HT1080 (cell line): ENCODE measurements at regions not wholly inside any gene's neighbourhood (a gene's known extent, or its start where the extent isn't known, plus 50 kb on each side); places are given as distances from the start of the nearest gene placed in this dataset.

Experiments used
- DNase-seq: peaks from one replicate; pipeline ENCODE4 v3.0.0-alpha.2; 2015; ENCODE audit warnings: low read depth

DNA sequence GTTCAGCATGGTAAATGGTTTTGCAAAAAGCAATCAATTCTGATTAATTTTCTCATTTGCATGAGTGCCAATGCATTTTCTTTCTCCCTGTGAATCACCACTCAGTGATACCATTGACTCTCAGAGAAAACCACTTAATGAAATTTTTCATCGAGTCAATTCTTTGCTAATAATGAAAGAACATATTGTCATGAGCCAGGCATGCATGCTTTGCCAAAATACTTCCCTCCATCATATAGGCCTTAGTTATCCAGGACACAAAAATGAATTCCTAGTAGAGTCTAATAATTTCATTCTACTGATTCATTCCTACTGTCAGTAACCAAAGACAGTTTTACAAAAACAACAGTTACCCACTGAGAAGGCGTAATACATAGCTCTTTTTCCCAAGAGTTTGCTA lies 680.0 kb downstream of the TRIML1 start:
- no peak for DNase-seq

DNA sequence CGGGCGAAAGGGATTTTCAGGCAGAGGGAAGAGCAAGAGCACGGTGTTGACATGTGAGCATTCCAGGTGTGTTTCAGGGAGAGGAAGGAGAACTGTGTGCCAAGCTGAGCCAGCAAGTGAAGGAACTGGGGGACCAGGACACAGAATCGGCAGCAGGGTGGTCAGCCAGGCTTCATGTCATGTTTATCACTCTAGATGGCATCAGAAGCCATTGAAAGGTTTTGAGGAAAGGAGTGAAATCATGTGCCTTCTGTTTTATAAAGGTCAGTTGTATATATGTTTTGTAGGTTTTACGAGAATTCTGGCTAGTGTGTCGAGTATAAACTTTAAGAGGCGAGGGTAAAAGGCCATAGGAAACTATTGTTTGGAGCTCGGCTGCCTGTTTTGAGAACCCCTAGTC lies 682.3 kb downstream of the TRIML1 start:
- DNase-seq: no peak

GRCh38 chr4:188822698-188823097 lies 683.5 kb downstream of the TRIML1 start:
- DNase-seq: peak; percentile 53

DNA sequence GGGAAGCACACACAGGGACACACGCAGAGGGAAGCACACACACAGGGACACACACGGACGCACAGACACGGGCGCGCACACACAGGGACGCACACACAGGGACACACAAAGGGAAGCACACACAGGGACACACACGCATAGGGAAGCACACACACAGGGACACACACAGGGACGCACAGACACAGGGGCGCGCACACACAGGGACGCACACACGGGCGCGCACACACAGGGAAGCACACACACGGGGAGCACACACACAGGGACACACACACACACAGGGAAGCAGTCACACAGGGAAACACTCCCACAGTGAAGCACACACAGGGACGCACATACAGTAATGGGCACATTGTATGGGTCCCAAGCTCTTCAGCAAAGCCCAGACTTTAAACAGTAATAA lies 685.3 kb downstream of the TRIML1 start:
- DNase-seq: no peak

- no peak for DNase-seq
Observed at GRCh38 chr4:188826393-188826792, 687.2 kb downstream of the TRIML1 start.

- DNase-seq: no peak
Observed at GRCh38 chr4:188839704-188840103, 700.5 kb downstream of the TRIML1 start.

DNA sequence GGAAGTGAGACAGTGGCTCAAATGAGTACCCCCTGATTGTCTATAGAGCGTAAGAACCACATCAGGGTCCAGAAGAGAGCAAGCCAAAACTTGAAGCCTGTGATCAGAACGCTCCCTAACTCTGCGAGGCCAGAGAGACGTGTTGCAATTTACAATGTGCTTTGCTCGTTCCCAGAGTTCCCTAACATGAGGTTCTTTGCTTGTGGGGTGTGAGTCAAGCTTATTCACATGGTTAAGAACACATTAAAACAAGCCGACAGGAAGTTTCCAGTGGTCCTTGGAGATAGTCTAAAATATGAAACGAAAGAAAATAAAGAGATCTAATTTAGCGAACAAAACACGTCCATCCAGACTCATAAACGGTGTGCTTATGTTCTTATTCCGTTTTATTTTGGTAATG lies 702.3 kb downstream of the TRIML1 start:
- peak; percentile 3 for DNase-seq

- DNase-seq: no peak
Observed at GRCh38 chr4:188854436-188854835, 715.2 kb downstream of the TRIML1 start.

GRCh38 chr4:188858696-188859095 lies 719.5 kb downstream of the TRIML1 start:
- no peak for DNase-seq

- no peak for DNase-seq
Observed at GRCh38 chr4:188864741-188865140, 725.5 kb downstream of the TRIML1 start.

DNA sequence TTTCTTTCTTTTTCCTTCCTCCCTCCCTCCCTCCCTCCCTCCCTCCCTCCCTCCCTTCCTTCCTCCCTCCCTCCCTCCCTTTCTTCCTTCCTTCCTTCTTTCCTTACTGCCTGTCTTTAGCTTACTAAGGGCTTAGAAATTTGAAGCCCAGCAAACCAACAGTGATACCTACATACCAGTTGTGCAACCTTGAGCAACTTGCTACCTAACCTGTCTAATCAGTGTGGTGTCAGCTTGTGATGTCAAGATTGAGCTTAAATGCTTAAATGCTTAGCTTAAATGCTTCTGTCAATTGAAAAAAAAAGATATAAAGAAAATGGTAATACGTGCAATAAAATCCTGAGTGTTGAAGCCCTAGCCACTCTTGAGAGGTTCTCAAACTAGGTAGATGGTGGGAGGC lies 728.6 kb downstream of the TRIML1 start:
- DNase-seq: no peak

- no peak for DNase-seq
Observed at GRCh38 chr4:188869581-188869980, 730.3 kb downstream of the TRIML1 start.

DNA sequence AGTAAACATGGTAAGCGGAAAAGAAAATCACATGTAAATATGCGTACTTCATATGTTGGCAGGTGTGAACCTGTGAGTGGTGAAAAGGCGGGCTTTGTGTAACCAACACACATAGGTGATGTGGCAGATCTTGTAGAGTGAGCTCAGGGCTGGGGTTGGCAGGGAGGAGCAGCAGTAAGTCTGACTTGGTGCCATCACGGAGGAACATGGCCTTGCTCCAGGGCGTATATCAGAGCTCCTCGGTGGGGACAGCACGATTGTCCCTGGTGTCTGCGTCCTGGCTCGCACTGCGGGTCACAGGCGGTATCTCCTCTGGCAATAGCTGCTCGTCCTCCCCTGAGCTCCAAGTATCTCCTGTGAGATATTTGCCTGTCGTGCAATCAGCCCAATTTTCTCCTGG lies 733.6 kb downstream of the TRIML1 start:
- no peak for DNase-seq

GRCh38 chr4:188876881-188877280 lies 737.6 kb downstream of the TRIML1 start:
- no peak for DNase-seq

DNA sequence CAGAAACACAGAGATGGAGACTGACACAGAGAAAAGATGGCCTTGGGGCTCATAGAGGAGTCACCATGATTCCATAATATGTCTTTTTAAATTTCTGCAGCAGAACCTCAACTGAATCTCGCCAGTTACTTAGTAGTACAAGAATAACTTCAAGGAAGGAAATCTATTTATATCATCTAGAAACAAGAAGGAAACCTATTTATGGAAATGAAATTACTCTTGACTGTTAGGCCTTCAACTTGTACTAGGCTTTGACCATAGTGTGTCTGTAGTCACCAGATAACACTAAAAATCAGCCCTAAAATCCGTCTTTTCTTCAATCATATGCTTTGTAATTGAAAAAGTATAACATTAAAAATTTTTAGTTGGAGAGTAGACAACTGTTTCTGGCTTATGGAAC lies 740.4 kb downstream of the TRIML1 start:
- no peak for DNase-seq

DNA sequence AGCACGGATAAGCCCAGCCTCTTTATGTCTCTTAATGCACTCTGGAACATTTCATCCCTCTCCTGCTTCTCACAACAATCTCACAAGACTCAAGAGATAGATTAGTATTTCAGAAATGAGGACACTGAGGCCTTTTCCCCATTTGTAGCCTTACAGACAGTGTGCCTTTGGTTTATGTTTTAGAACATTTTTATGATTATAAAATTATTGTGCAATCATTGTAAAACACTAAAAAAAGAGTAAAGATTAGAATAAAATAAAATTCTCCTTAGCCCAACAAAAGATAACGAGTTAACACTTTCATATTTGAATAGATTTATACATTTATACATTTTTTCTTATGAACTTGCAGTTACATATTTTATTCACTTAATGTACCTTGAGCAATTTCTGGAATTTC lies 748.7 kb downstream of the TRIML1 start:
- DNase-seq: no peak

GRCh38 chr4:188892837-188893236 lies 753.6 kb downstream of the TRIML1 start:
- no peak for DNase-seq

GRCh38 chr4:188903986-188904385 lies 764.7 kb downstream of the TRIML1 start:
- no peak for DNase-seq

- no peak for DNase-seq
Observed at GRCh38 chr4:188904617-188905016, 765.4 kb downstream of the TRIML1 start.

DNA sequence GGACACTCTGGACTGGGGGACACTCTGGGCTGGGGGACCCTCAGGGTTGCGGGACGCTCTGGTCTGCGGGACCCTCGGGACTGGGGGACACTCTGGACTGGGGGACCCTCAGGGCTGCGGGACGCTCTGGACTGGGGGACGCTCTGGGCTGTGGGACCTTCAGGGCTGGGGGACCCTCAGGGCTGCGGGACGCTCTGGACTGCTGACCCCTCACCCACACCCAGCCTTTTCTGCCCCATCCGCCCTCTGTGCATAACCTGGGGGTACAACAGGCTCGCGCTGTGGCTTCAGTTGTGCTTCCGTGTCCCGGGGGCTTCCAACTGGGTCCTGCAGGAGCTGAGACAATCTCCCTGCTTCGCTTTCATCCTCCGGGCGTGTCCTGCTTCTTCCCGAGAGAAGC lies 766.0 kb downstream of the TRIML1 start:
- no peak for DNase-seq

DNA sequence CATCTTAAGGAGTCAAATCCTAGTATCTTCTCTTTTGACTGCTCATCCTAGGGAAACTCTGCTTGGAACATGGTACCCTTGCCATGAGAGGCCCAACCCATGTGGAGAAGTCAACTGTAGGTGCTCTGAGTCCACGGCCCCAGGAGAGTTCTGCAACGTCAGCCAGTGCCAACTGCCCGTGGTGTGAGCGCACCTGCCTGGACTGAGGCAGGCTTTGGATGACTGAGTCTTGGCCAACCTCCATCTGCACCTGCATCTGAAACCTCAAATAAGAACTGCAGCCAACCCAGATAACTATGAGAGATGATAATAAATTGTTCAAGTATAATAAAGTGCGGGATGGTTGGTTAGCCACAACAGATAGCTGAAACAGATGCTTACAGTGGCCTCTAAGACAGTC lies 772.0 kb downstream of the TRIML1 start:
- DNase-seq: no peak

- DNase-seq: no peak
Observed at GRCh38 chr4:188911707-188912106, 772.5 kb downstream of the TRIML1 start.

GRCh38 chr4:188915175-188915574 lies 775.9 kb downstream of the TRIML1 start:
- DNase-seq: no peak

DNA sequence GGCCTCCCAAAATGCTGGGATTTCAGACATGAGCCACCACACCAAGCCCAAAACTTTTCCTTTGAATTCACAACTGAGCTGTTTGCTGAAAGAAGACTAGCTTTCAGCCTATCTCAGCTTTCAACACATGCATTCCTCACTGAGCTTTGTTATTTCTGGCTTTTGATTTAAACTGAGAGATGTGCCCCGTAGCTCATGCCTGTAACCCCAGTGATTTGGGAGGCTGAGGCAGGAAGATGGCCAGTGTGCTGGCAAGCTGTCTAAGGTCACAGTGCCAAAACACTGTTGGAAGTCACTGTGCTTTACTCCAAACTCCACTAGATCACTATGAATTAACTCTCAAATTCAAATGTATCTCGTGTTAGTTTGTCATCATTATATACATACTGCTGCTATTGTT lies 779.5 kb downstream of the TRIML1 start:
- no peak for DNase-seq

- DNase-seq: no peak
Observed at GRCh38 chr4:188930822-188931221, 791.6 kb downstream of the TRIML1 start.
